ENCODE measurements at regions not wholly inside any gene's neighbourhood (a gene's known extent, or its start where the extent isn't known, plus 50 kb on each side); places are given as distances from the start of the nearest gene placed in this dataset.
A peak's percentile ranks its signal among the peaks of the same experiment; 100 is the strongest.

GRCh38 chr6:99836471-99836870 lies 157.6 kb downstream of the MCHR2 start:
- H3K36me3 Mint-ChIP-seq (ENCODE audit: insufficient read depth in 1 of 3, low read depth in 3 of 3): no peaks in the 10 kb centered on the region

More at GRCh38 chr6:99836471-99836870, 157.6 kb downstream of the MCHR2 start:
- Histone ChIP-seq H3K79me1 (ENCODE audit: insufficient read depth, low read depth, low read length, poor library complexity, severe bottlenecking) (no peaks in the 10 kb centered on the region), H2BK15ac (ENCODE audit: low read depth, low read length) (no peak overlapping the region), H3K27ac (ENCODE audit: insufficient read length, low read depth, low read length) (no peak overlapping the region), H3K4me2 (ENCODE audit: insufficient read depth, insufficient read length, low read length) (no peak overlapping the region), H3K18ac (ENCODE audit: insufficient read length, low read depth, low read length) (no peak overlapping the region), H2BK5ac (ENCODE audit: insufficient read length, low read length) (no peak overlapping the region), H3K9ac (ENCODE audit: extremely low read depth, insufficient read length, low read length) (no peak overlapping the region), H2AK5ac (ENCODE audit: insufficient read length, low read length) (no peak overlapping the region), H3K4me1 (ENCODE audit: insufficient read depth, low read length) (no peaks in the 10 kb centered on the region), H3K79me2 (ENCODE audit: insufficient read depth, low read length) (no peaks in the 10 kb centered on the region), H3K23ac (ENCODE audit: insufficient read length, low read depth, low read length) (no peak overlapping the region), H3K56ac (ENCODE audit: insufficient read length, low read depth, low read length) (no peak overlapping the region), H4K91ac (ENCODE audit: insufficient read length, low read depth, low read length) (no peak overlapping the region), H2AFZ (ENCODE audit: low read length) (no peak overlapping the region), H2BK12ac (ENCODE audit: insufficient read length, low read depth, low read length) (no peak overlapping the region), H3T11ph (ENCODE audit: low read length) (no peak overlapping the region), H4K20me1 (ENCODE audit: control insufficient read depth, insufficient read depth, insufficient read length) (no peaks in the 10 kb centered on the region), H2BK20ac (ENCODE audit: low read depth, low read length, poor library complexity, severe bottlenecking) (no peak overlapping the region), H4K5ac (ENCODE audit: insufficient read length, low read depth, low read length) (no peak overlapping the region), H3K9me3 (ENCODE audit: control insufficient read depth, low read depth, low read length) (no peaks in the 10 kb centered on the region), H2BK120ac (ENCODE audit: low read depth, low read length, poor library complexity, severe bottlenecking) (no peak overlapping the region), H3K23me2 (ENCODE audit: insufficient read length, low read depth, low read length, poor library complexity, severe bottlenecking) (no peaks in the 10 kb centered on the region), H3K27me3 (ENCODE audit: insufficient read depth, low read length) (no peaks in the 10 kb centered on the region), H4K8ac (replicated peaks; ENCODE audit: insufficient read length, low read depth, low read length) (no peak overlapping the region), H3K4ac (ENCODE audit: low read depth, low read length) (no peak overlapping the region), H3K14ac (ENCODE audit: insufficient read depth, low read length) (no peak overlapping the region)
- H3K4me3 Mint-ChIP-seq: no peak overlapping the region
- no peak for TF ChIP-seq CTCF (conservative IDR thresholded peaks at IDR 0.05)
- H3K27ac Mint-ChIP-seq: peak overlapping the region in 1 of 3 experiments; percentile 85; a peak in 1 of 7 replicates
- H3K27me3 Mint-ChIP-seq (ENCODE audit: low read depth): peaks cover 8% of the 10 kb centered on the region; the same call in 1 of the 2 replicates
- WGBS (ENCODE audit: extremely low coverage, insufficient read length, low lambda C conversion rate): no CpG with 5 or more reads among the region's 3 CpGs
- H3K9me3 Mint-ChIP-seq: no peaks in the 10 kb centered on the region
- no peak for DNase-seq
- H3K4me1 Mint-ChIP-seq: no peaks in the 10 kb centered on the region

Measured in H9 (cell line).